AG04450 (cell line): ENCODE measurements at regions not wholly inside any gene's neighbourhood (a gene's known extent, or its start where the extent isn't known, plus 50 kb on each side); places are given as distances from the start of the nearest gene placed in this dataset.

Source experiments
- CTCF ChIA-PET: fragments of 300-600, 350-600 bp; formaldehyde crosslinking; extraction: SDS; loops from one replicate; lab custom pipeline; 2022; ENCODE audit warnings: antibody characterized with exemption, inconsistent platforms; lab: Charles Lee
- POLR2A ChIA-PET: fragments of 350-600 bp; formaldehyde crosslinking; extraction: SDS; loops from one replicate; lab custom pipeline; 2021; ENCODE audit warnings: antibody characterized with exemption, inconsistent platforms; lab: Yijun Ruan, JAX
- DNase-seq: peaks from one replicate; pipeline ENCODE4 v3.0.0-alpha.2; 2011; ENCODE audit warnings: low read depth, low spot score
- H3K27ac ChIP-seq: one replicate; pipeline ENCODE4 v1.5.1; 2012; ENCODE audit warnings: low read depth, low read length, control low read depth
- H3K27me3 ChIP-seq: one replicate; pipeline ENCODE4 v1.6.0; 2012; ENCODE audit warnings: low read length; ENCODE audit not compliant: control insufficient read depth, insufficient read depth
- H3K4me3 ChIP-seq: 2 replicates; pipeline ENCODE4 v1.5.1; 2011; ENCODE audit warnings: mild to moderate bottlenecking, low read depth, low read length, control low read depth
- H3K9me3 ChIP-seq: 2 replicates; pipeline ENCODE4 v1.5.1; 2012; ENCODE audit warnings: low read length; ENCODE audit not compliant: control insufficient read depth, insufficient read depth
- CTCF ChIP-seq: IDR thresholded peaks from 2 replicates; pipeline ENCODE4 v1.5.1; 2011; ENCODE audit warnings: low read depth, low read length, control low read depth, inconsistent platforms

GRCh38 chr12:25376985-25377384 lies 126.3 kb upstream of the KRAS start:
- ChIA-PET CTCF (interaction anchor here (0.6 to 2.5 kb wide), 2 partner anchors 136 to 171 kb away, joined by 3 to 11 read pairs; no protein-coding TSS in a partner anchor), POLR2A (interaction anchor here (1.2 kb wide), 1 partner anchor 43 kb away, joined by 3 read pairs; no protein-coding TSS in a partner anchor)
- Histone ChIP-seq H3K4me3 (no peak overlapping the region), H3K27me3 (no peaks in the 10 kb centered on the region), H3K27ac (no peak overlapping the region), H3K9me3 (no peaks in the 10 kb centered on the region)
- DNase-seq, result no peak
- no peak for TF ChIP-seq CTCF

DNA sequence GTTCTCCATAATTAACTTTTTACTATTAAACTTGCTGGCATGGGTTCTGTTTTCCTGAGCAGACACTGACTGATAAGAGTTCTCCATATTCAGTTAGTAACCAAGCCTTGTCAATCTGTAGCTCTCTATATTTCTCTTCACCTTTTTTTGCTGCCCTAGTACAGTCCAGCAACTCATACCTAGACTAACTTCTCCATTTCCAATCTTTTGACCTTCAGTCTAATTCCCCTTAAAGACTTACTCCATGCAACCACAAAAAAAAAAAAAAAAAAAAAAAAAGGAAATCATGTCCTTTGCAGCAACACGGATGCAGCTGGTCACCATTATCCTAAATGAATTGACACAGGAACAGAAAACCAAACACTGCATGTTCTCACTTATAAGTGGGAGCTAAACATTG lies 125.7 kb upstream of the KRAS start:
- TF ChIP-seq CTCF, result no peak
- no peaks in the 10 kb centered on the region for H3K9me3 ChIP-seq
- ChIA-PET POLR2A (no interaction called here), CTCF (interaction anchor here (2.5 kb wide), 1 partner anchor 135 kb away, joined by 11 read pairs; no protein-coding TSS in a partner anchor)
- H3K4me3 ChIP-seq, result no peak overlapping the region
- DNase-seq, result no peak
- no peaks in the 10 kb centered on the region for H3K27me3 ChIP-seq
- no peak overlapping the region for H3K27ac ChIP-seq

- peaks cover 2% of the 10 kb centered on the region; the same call in 1 of the 2 replicates for H3K9me3 ChIP-seq
- no peaks in the 10 kb centered on the region for H3K27me3 ChIP-seq
- DNase-seq, result no peak
- no peak overlapping the region for H3K27ac ChIP-seq
- no peak for TF ChIP-seq CTCF
- H3K4me3 ChIP-seq, result no peak overlapping the region
- POLR2A ChIA-PET, result interaction anchor here (0.7 kb wide), 1 partner anchor 178 kb away, joined by 6 read pairs; the partner anchor contains the start of gene DNAI7
- CTCF ChIA-PET, result interaction anchor here (0.9 to 1.6 kb wide), 2 partner anchors 14 to 132 kb away, joined by 3 to 6 read pairs; no protein-coding TSS in a partner anchor
Measured at GRCh38 chr12:25372969-25373817, 122.5 kb upstream of the KRAS start.

- H3K27me3 ChIP-seq, result no peaks in the 10 kb centered on the region
- CTCF ChIA-PET, result interaction anchor here (0.6 to 1.6 kb wide), 2 partner anchors 9 to 131 kb away, joined by 3 to 6 read pairs; no protein-coding TSS in a partner anchor
- H3K4me3 ChIP-seq, result no peak overlapping the region
- no peak for TF ChIP-seq CTCF
- peaks cover 2% of the 10 kb centered on the region; the same call in 1 of the 2 replicates for H3K9me3 ChIP-seq
- no peak for DNase-seq
- POLR2A ChIA-PET, result no interaction called here
- no peak overlapping the region for H3K27ac ChIP-seq
Measured at GRCh38 chr12:25372002-25372401, 121.3 kb upstream of the KRAS start.
